Duodenal mucosa (tissue), 2 donors: ENCODE measurements at regions not wholly inside any gene's neighbourhood (a gene's known extent, or its start where the extent isn't known, plus 50 kb on each side); places are given as distances from the start of the nearest gene placed in this dataset.

Experiments used
- H3K27ac ChIP-seq: one replicate; pipeline ENCODE4 v1.7.0; 2013; ENCODE audit warnings: low read depth, low read length
- H3K27me3 ChIP-seq, 2 donors: one replicate each; pipeline ENCODE4 v1.7.0; 2013; ENCODE audit warnings: low read length in 2 of 2, control low read depth in 1 of 2; ENCODE audit not compliant: insufficient read depth in 2 of 2, control insufficient read depth in 1 of 2
- H3K36me3 ChIP-seq, 2 donors: one replicate each; pipeline ENCODE4 v1.7.0; 2013; ENCODE audit warnings: low read length in 2 of 2, control low read depth in 1 of 2; ENCODE audit not compliant: insufficient read depth in 2 of 2, control insufficient read depth in 1 of 2
- H3K4me1 ChIP-seq, 2 donors: one replicate each; pipeline ENCODE4 v1.7.0; 2013; ENCODE audit warnings: low read length in 2 of 2, control low read depth in 1 of 2; ENCODE audit not compliant: insufficient read depth in 2 of 2, control insufficient read depth in 1 of 2
- H3K4me3 ChIP-seq, 2 donors: one replicate each; pipeline ENCODE4 v1.7.0; 2013; ENCODE audit warnings: low read length in 2 of 2, low read depth in 1 of 2
- H3K9ac ChIP-seq, 2 donors: one replicate each; pipeline ENCODE4 v1.7.0; 2013; ENCODE audit warnings: low read length in 2 of 2, low read depth in 1 of 2
- H3K9me3 ChIP-seq, 2 donors: one replicate each; pipeline ENCODE4 v1.7.0; 2013; ENCODE audit warnings: low read length in 2 of 2, control low read depth in 1 of 2; ENCODE audit not compliant: control insufficient read depth in 1 of 2

DNA sequence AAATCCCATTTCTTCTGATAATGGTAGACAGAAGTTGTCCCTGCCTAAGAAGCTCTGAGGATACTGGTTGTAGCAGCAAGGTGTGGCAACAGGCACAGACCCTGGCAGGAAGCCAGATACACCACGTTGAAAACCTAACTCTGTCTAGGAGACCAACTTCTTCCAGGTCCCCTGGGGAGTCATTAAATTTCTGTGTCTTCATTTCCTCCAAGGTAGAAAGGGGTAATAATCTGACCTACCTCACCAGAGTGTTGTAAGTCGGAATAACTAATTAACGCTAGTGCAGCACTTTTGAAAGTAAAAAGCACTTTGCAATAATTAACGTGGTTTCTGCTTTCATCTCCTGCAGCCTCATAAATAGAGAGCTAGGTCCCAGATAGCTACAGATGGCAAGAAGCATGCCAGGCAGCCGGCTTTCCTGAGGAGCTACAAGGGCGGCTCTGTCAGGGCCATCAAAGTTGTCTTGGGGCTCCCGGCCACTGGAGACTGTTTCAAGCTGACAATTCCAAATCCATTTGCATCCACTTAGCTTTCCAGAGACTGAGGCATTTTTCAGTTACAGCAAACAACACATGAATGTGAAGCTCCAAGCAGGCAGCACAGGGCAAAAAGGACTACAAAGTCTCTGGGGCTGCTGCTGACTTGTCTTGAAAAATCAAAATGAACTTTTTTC is 176.2 kb downstream of the FOXO1 start:
- Histone ChIP-seq H3K27me3 (peaks cover 0 to 12% of the 10 kb centered on the region in 2 donors), H3K9me3 (no peaks in the 10 kb centered on the region), H3K9ac (no peak overlapping the region), H3K27ac (no peak overlapping the region), H3K36me3 (no peaks in the 10 kb centered on the region), H3K4me3 (no peak overlapping the region), H3K4me1 (peaks cover 6 to 9% of the 10 kb centered on the region in 2 donors)

DNA sequence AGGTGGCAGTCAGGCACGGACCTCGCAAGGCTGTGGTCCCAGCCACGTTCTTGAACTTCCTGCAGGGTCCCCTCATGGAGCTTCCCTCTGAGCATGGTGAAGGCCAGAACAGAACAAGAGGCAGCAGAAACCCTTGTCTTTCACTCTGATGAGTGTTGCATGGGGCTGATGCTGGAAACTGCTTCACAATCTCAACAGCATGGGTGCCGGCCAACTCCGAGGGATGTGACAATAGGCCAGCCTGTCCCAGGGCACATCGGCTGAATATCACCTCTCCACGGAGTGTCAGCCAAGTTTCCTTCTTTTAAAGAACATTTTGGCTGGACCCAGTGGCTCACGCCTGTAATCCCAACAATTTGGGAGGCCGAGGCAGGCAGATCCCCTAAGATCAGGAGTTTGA is 173.9 kb downstream of the FOXO1 start:
- peaks cover 0 to 12% of the 10 kb centered on the region in 2 donors for H3K27me3 ChIP-seq
- no peaks in the 10 kb centered on the region for H3K36me3 ChIP-seq
- H3K9ac ChIP-seq, result no peak overlapping the region
- H3K9me3 ChIP-seq, result no peaks in the 10 kb centered on the region
- H3K27ac ChIP-seq, result no peak overlapping the region
- H3K4me1 ChIP-seq, result peaks cover 6 to 10% of the 10 kb centered on the region in 2 donors
- H3K4me3 ChIP-seq, result no peak overlapping the region

DNA sequence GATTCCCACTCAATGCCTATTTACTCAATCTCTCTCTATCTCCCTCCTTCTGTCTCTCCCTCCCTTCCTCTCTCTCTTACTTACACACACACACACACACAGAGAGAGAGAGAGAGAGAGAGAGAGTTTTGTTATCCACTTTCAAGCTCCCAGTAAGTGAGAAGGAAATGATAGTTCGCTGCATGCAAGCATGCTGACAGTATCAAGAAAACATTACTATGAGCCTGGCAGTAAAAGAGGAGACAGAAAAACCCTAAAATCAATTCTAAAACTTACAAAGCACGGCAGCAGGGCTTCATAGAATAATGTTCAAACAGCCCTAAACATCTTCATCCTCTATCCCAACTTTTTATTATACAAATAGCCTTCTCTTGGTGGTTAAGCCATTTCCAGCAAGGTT is 171.9 kb downstream of the FOXO1 start:
- Histone ChIP-seq H3K9me3 (no peaks in the 10 kb centered on the region), H3K4me3 (no peak overlapping the region), H3K4me1 (peaks cover 5 to 10% of the 10 kb centered on the region in 2 donors), H3K9ac (no peak overlapping the region), H3K27ac (no peak overlapping the region), H3K27me3 (peaks cover 0 to 9% of the 10 kb centered on the region in 2 donors), H3K36me3 (no peaks in the 10 kb centered on the region)

DNA sequence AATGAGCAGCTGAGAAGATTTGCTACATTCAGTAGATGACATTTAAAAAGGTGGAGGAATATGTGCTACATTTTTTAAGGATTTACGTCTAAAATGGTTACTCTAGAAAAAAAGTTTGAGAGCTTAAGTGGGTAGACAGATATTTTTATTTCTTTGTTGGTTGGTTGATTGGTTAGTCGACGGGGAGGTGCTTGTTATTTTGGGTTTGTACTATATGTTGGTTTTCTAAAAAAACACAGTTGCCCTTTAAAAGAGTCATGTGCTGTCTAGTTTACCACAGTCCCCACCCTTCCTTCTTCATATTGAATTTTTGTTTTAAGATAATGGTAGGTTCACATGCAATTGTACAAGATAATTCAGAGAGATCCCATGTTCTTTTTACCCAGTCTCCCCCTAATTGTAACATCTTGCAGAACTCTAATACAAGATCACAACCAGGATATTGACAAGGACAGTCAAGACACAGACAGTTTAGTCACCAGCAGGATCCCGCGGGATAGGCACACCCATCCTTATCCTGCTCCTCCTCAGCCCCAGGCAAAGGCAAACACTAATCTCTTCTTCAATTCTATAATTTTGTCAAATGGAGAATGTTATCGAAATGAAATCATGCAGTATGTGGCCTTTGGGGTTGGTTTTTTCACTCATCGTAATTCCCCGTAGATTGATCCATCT is 171.4 kb downstream of the FOXO1 start:
- Histone ChIP-seq H3K36me3 (no peaks in the 10 kb centered on the region), H3K4me1 (peaks cover 0 to 4% of the 10 kb centered on the region in 2 donors), H3K9me3 (no peaks in the 10 kb centered on the region), H3K27me3 (peaks cover 0 to 8% of the 10 kb centered on the region in 2 donors), H3K4me3 (no peak overlapping the region), H3K27ac (no peak overlapping the region), H3K9ac (no peak overlapping the region)

DNA sequence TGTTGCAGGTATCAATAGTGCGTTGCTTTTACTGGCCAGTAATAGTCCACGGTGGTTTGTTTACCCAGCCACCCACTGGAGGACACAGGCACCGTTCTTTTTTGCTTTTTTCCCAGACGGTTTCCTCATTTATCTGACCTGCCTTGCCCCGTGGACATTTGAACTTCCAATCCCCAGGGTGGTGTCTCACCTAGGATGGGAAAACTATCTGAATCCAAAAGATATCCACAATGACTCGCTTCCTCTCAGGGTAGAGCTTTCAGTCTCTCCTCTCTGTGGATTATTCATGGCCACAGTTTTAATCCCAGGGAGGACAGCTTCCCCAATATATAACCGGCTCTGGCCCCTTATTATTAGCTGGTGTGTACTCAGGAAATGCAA is 170.8 kb downstream of the FOXO1 start:
- H3K4me3 ChIP-seq, result no peak overlapping the region
- H3K27ac ChIP-seq, result no peak overlapping the region
- no peaks in the 10 kb centered on the region for H3K9me3 ChIP-seq
- no peaks in the 10 kb centered on the region for H3K36me3 ChIP-seq
- H3K9ac ChIP-seq, result no peak overlapping the region
- peaks cover 0 to 8% of the 10 kb centered on the region in 2 donors for H3K27me3 ChIP-seq
- H3K4me1 ChIP-seq, result peaks cover 0 to 3% of the 10 kb centered on the region in 2 donors

DNA sequence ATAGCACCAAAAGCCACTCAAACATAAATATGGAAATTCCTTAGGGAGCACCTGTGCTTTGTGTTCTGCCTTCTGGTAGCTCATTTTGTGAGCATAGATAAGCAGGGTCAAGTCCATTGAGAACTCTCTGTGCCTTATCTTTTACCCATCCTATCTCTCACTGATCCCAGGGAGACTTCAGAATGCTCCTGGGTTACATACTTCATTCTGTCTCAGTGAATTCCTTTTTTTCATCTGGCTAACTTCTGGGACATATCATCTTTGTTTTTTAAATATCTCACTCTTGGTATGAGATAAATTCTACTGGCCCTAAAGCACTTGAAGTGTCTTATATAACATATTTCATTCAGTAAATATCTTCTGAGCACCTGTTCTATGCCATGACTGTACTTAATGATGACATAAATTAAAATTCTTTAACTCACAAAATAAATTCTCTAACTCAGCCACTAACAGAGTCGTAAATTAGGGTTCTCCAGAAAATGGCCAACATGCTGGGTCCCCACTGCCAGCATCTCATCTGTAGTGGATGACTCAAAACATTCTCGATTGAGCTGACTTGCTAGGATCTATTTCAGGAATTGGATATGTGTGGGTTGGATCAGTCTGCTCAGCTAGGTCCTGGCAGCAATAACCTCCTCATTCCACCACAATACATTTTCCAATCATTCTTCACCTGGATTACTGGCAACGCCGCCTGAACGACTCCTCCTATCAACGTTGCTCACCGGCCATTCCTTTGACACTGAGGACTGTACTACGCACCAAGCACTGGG is 170.2 kb downstream of the FOXO1 start:
- Histone ChIP-seq H3K4me3 (no peak overlapping the region), H3K9me3 (no peaks in the 10 kb centered on the region), H3K9ac (no peak overlapping the region), H3K27ac (no peak overlapping the region), H3K27me3 (peaks cover 0 to 5% of the 10 kb centered on the region in 2 donors), H3K36me3 (no peaks in the 10 kb centered on the region), H3K4me1 (peaks cover 0 to 3% of the 10 kb centered on the region in 2 donors)

DNA sequence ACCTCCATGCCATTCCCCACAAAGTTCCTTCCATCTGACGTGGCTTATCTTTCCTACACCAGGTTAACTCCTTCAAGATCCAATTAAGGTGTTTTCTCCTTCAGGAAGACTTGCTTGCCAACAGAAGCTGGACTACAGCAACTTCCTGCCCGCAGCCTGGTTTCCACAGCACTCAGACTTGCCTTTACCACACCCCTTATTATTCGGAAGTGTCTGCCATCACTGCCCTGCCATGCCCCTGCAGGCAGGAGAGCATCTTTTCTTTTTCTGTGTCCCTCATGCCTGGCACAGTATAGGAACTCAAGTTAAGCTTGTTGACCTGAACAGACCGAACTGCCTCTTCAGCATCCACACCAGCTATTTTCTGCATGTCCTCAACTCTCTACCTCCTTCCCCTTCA is 168.0 kb downstream of the FOXO1 start:
- peaks cover 0 to 3% of the 10 kb centered on the region in 2 donors for H3K4me1 ChIP-seq
- no peaks in the 10 kb centered on the region for H3K36me3 ChIP-seq
- no peak overlapping the region for H3K4me3 ChIP-seq
- H3K27ac ChIP-seq, result no peak overlapping the region
- H3K9ac ChIP-seq, result no peak overlapping the region
- H3K27me3 ChIP-seq, result no peaks in the 10 kb centered on the region
- no peaks in the 10 kb centered on the region for H3K9me3 ChIP-seq

DNA sequence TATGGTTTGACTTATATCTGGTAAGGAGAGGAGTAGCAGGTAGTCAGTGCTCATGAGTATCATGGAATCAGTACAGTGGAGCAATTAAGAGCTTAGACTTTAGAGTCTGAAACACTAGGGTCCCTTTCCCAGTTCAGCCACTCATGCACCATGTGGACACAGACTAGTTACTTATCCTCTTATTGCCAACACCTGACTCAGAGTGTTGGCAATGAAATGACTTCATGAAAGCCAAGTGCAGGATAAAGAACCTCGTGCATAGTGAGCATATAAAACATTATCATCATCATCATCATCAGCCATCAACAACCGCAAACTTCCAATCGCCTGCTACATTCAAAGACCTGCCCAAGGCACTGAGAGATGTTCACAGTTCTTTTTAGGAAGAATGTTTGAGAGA is 164.2 kb downstream of the FOXO1 start:
- H3K27ac ChIP-seq, result no peak overlapping the region
- H3K36me3 ChIP-seq, result no peaks in the 10 kb centered on the region
- no peak overlapping the region for H3K9ac ChIP-seq
- peaks cover 0 to 7% of the 10 kb centered on the region in 2 donors for H3K4me1 ChIP-seq
- H3K27me3 ChIP-seq, result no peaks in the 10 kb centered on the region
- H3K4me3 ChIP-seq, result no peak overlapping the region
- H3K9me3 ChIP-seq, result no peaks in the 10 kb centered on the region

DNA sequence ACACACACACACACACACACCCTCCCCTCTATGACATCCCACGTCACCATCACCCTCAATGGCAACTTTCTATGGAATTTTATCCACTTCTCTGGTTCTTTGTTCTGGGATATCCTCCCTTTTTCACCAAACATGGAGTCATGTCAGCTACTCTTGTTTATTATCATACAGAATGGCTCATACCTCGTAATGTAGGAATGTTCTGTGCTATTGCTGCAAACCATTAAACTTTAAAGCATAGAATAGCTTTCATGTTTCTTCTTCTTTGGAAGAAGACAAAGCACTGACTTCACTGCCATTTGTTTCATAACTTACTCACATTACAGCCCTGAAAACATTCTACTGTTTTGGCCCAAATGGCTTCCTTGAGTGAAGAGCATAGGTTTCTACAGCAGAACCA is 163.4 kb downstream of the FOXO1 start:
- no peak overlapping the region for H3K27ac ChIP-seq
- no peak overlapping the region for H3K9ac ChIP-seq
- no peaks in the 10 kb centered on the region for H3K27me3 ChIP-seq

DNA sequence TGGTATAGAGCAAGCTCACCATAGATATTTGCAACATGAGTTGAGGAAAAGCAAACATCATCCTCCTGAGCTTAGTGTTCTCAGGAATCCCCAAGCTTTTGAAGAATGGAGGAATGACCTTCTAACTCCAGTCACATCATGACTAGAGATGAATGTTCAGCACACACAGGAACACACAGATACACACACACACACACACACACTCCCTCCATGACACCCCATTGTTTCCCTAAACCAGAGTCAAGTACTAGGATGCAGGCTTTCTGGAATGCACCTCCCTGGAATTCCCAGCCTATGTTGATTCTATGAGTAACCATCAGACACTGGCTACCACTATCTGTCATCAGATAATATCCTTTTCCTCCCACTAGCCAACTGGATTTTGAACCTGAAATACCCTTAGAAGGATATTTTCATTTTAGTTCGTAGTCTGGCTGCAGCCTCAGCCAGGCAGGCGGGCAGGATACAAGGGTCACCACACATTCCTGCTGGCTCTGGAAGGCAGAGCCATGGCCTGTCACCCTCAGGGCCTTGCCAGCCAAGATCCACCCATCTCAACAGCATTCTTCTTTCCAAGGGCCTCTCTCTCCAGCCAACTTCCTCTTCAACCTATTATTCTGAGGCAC is 162.4 kb downstream of the FOXO1 start:
- Histone ChIP-seq H3K9me3 (no peaks in the 10 kb centered on the region), H3K4me1 (peaks cover 0 to 7% of the 10 kb centered on the region in 2 donors), H3K36me3 (no peaks in the 10 kb centered on the region), H3K4me3 (no peak overlapping the region), H3K27me3 (no peaks in the 10 kb centered on the region), H3K27ac (no peak overlapping the region), H3K9ac (no peak overlapping the region)

More for the DNA sequence above, 163.4 kb downstream of the FOXO1 start:
- H3K4me3 ChIP-seq, result no peak overlapping the region
- H3K36me3 ChIP-seq, result no peaks in the 10 kb centered on the region
- H3K9me3 ChIP-seq, result no peaks in the 10 kb centered on the region
- H3K4me1 ChIP-seq, result peaks cover 0 to 7% of the 10 kb centered on the region in 2 donors
